Karpas-422 (cell line): ENCODE measurements at regions not wholly inside any gene's neighbourhood (a gene's known extent, or its start where the extent isn't known, plus 50 kb on each side); places are given as distances from the start of the nearest gene placed in this dataset.

Source experiments
- DNase-seq: peaks from one replicate; pipeline ENCODE4 v3.0.0-alpha.2; 2015
- H2AFZ ChIP-seq: fragments of 200-600 bp; sonication (generic); 2 replicates; pipeline ENCODE4 v1.6.1; 2014; ENCODE audit warnings: antibody characterized with exemption, low read length, mixed read lengths
- H3K27ac ChIP-seq: fragments of 200-600 bp; sonication (generic); 2 replicates; pipeline ENCODE4 v1.5.1; 2014; ENCODE audit warnings: mild to moderate bottlenecking, low read length, moderate library complexity
- H3K27me3 ChIP-seq: fragments of 200-600 bp; sonication (generic); 2 replicates; pipeline ENCODE4 v1.6.1; 2014; ENCODE audit warnings: low read length, mixed read lengths
- H3K36me3 ChIP-seq: fragments of 200-600 bp; sonication (generic); 2 replicates; pipeline ENCODE4 v1.6.1; 2014; ENCODE audit warnings: low read length, mixed read lengths; ENCODE audit not compliant: insufficient read depth
- H3K4me1 ChIP-seq: fragments of 200-600 bp; sonication (generic); 2 replicates; pipeline ENCODE4 v1.6.1; 2014; ENCODE audit warnings: mild to moderate bottlenecking, low read length, mixed read lengths
- H3K4me2 ChIP-seq: fragments of 200-600 bp; sonication (generic); 2 replicates; pipeline ENCODE4 v1.6.1; 2014; ENCODE audit warnings: low read length, low read depth, mild to moderate bottlenecking; ENCODE audit not compliant: poor library complexity, severe bottlenecking
- H3K4me3 ChIP-seq: fragments of 200-600 bp; sonication (generic); 2 replicates; pipeline ENCODE4 v1.5.1; 2014; ENCODE audit warnings: mild to moderate bottlenecking, antibody characterized with exemption, low read length, mixed read lengths
- H3K79me2 ChIP-seq: fragments of 200-600 bp; sonication (generic); 2 replicates; pipeline ENCODE4 v1.6.1; 2014; ENCODE audit warnings: mild to moderate bottlenecking, low read length, mixed read lengths
- H3K9ac ChIP-seq: fragments of 200-600 bp; sonication (generic); 2 replicates; pipeline ENCODE4 v1.6.0; 2014; ENCODE audit warnings: low read length
- H3K9me2 ChIP-seq: fragments of 200-600 bp; sonication (generic), shearing (Covaris generic); replicated peaks from 2 replicates; pipeline ENCODE4 v1.6.0; 2014; ENCODE audit warnings: mild to moderate bottlenecking, low read length, moderate library complexity; ENCODE audit not compliant: insufficient read depth
- H3K9me3 ChIP-seq: fragments of 300-700, 200-600 bp; sonication (generic); 2 replicates; pipeline ENCODE4 v1.6.1; 2014; ENCODE audit warnings: low read length, mixed read lengths
- H4K20me1 ChIP-seq: fragments of 200-600 bp; sonication (generic); 2 replicates; pipeline ENCODE4 v1.6.1; 2014; ENCODE audit warnings: mild to moderate bottlenecking, antibody characterized with exemption, low read length, low read depth; ENCODE audit not compliant: insufficient read depth

- Histone ChIP-seq H3K27ac (no peak overlapping the region), H2AFZ (no peak overlapping the region), H4K20me1 (no peaks in the 10 kb centered on the region), H3K4me1 (no peaks in the 10 kb centered on the region), H3K36me3 (no peaks in the 10 kb centered on the region), H3K9ac (no peak overlapping the region), H3K27me3 (no peaks in the 10 kb centered on the region), H3K9me3 (no peaks in the 10 kb centered on the region), H3K4me2 (no peak overlapping the region), H3K4me3 (no peak overlapping the region), H3K79me2 (no peaks in the 10 kb centered on the region), H3K9me2 (no peaks in the 10 kb centered on the region)
- DNase-seq: no peak
Observed at GRCh38 chr2:147057892-147058490, 786.8 kb upstream of the ACVR2A start.

- no peak overlapping the region for H2AFZ ChIP-seq
- H3K27ac ChIP-seq: no peak overlapping the region
- no peak overlapping the region for H3K4me2 ChIP-seq
- DNase-seq: no peak
- no peak overlapping the region for H3K9ac ChIP-seq
- H3K9me3 ChIP-seq: no peaks in the 10 kb centered on the region
- H3K4me3 ChIP-seq: no peak overlapping the region
- no peaks in the 10 kb centered on the region for H4K20me1 ChIP-seq
- H3K4me1 ChIP-seq: no peaks in the 10 kb centered on the region
- H3K9me2 ChIP-seq: no peaks in the 10 kb centered on the region
- H3K79me2 ChIP-seq: no peaks in the 10 kb centered on the region
- H3K27me3 ChIP-seq: no peaks in the 10 kb centered on the region
- H3K36me3 ChIP-seq: no peaks in the 10 kb centered on the region
Observed at GRCh38 chr2:147051814-147052213, 793.0 kb upstream of the ACVR2A start.

GRCh38 chr2:147051248-147051647, 793.6 kb upstream of the ACVR2A start:
- Histone ChIP-seq H3K4me2 (no peak overlapping the region), H3K27ac (no peak overlapping the region), H3K9me3 (no peaks in the 10 kb centered on the region), H3K36me3 (no peaks in the 10 kb centered on the region), H4K20me1 (no peaks in the 10 kb centered on the region), H3K9me2 (no peaks in the 10 kb centered on the region), H3K27me3 (no peaks in the 10 kb centered on the region), H3K79me2 (no peaks in the 10 kb centered on the region), H3K9ac (no peak overlapping the region), H3K4me1 (no peaks in the 10 kb centered on the region), H3K4me3 (no peak overlapping the region), H2AFZ (no peak overlapping the region)
- no peak for DNase-seq

GRCh38 chr2:147049957-147050356, 794.9 kb upstream of the ACVR2A start:
- Histone ChIP-seq H3K9ac (no peak overlapping the region), H3K27ac (no peak overlapping the region), H3K9me3 (no peaks in the 10 kb centered on the region), H3K79me2 (no peaks in the 10 kb centered on the region), H4K20me1 (no peaks in the 10 kb centered on the region), H2AFZ (no peak overlapping the region), H3K36me3 (no peaks in the 10 kb centered on the region), H3K4me2 (no peak overlapping the region), H3K9me2 (no peaks in the 10 kb centered on the region), H3K27me3 (no peaks in the 10 kb centered on the region), H3K4me1 (no peaks in the 10 kb centered on the region), H3K4me3 (no peak overlapping the region)
- no peak for DNase-seq

GRCh38 chr2:147046473-147046872, 798.4 kb upstream of the ACVR2A start:
- Histone ChIP-seq H3K27me3 (peaks cover 2% of the 10 kb centered on the region; the same call in 1 of the 2 replicates), H3K9ac (no peak overlapping the region), H3K79me2 (no peaks in the 10 kb centered on the region), H3K9me2 (no peaks in the 10 kb centered on the region), H3K9me3 (no peaks in the 10 kb centered on the region), H3K4me2 (no peak overlapping the region), H3K4me3 (no peak overlapping the region), H3K4me1 (no peaks in the 10 kb centered on the region), H4K20me1 (no peaks in the 10 kb centered on the region), H2AFZ (no peak overlapping the region), H3K36me3 (no peaks in the 10 kb centered on the region), H3K27ac (no peak overlapping the region)
- DNase-seq: no peak

- no peak overlapping the region for H2AFZ ChIP-seq
- peaks cover 2% of the 10 kb centered on the region; the same call in 1 of the 2 replicates for H3K27me3 ChIP-seq
- H3K9me3 ChIP-seq: no peaks in the 10 kb centered on the region
- H3K36me3 ChIP-seq: no peaks in the 10 kb centered on the region
- no peaks in the 10 kb centered on the region for H4K20me1 ChIP-seq
- peak; percentile 67 for DNase-seq
- no peak overlapping the region for H3K27ac ChIP-seq
- H3K4me2 ChIP-seq: no peak overlapping the region
- no peaks in the 10 kb centered on the region for H3K4me1 ChIP-seq
- no peaks in the 10 kb centered on the region for H3K9me2 ChIP-seq
- no peaks in the 10 kb centered on the region for H3K79me2 ChIP-seq
- H3K9ac ChIP-seq: no peak overlapping the region
- H3K4me3 ChIP-seq: no peak overlapping the region
Observed at GRCh38 chr2:147045113-147045512, 799.7 kb upstream of the ACVR2A start.

- Histone ChIP-seq H3K36me3 (no peaks in the 10 kb centered on the region), H3K4me2 (no peak overlapping the region), H4K20me1 (no peaks in the 10 kb centered on the region), H3K4me3 (no peak overlapping the region), H3K9me3 (no peaks in the 10 kb centered on the region), H3K27ac (no peak overlapping the region), H3K9me2 (no peaks in the 10 kb centered on the region), H3K79me2 (no peaks in the 10 kb centered on the region), H2AFZ (no peak overlapping the region), H3K9ac (no peak overlapping the region), H3K4me1 (no peaks in the 10 kb centered on the region), H3K27me3 (peaks cover 2% of the 10 kb centered on the region; the same call in 1 of the 2 replicates)
- no peak for DNase-seq
Observed at GRCh38 chr2:147041121-147041494, 803.7 kb upstream of the ACVR2A start.

- no peak overlapping the region for H3K27ac ChIP-seq
- no peak overlapping the region for H3K9ac ChIP-seq
- no peaks in the 10 kb centered on the region for H3K79me2 ChIP-seq
- no peak overlapping the region for H3K4me2 ChIP-seq
- H3K4me1 ChIP-seq: no peaks in the 10 kb centered on the region
- DNase-seq: no peak
- H4K20me1 ChIP-seq: no peaks in the 10 kb centered on the region
- no peaks in the 10 kb centered on the region for H3K36me3 ChIP-seq
- no peaks in the 10 kb centered on the region for H3K9me3 ChIP-seq
- peaks cover 2% of the 10 kb centered on the region; the same call in 1 of the 2 replicates for H3K27me3 ChIP-seq
- H3K4me3 ChIP-seq: no peak overlapping the region
- H2AFZ ChIP-seq: no peak overlapping the region
- no peaks in the 10 kb centered on the region for H3K9me2 ChIP-seq
Observed at GRCh38 chr2:147040298-147041120, 804.3 kb upstream of the ACVR2A start.
